Ovary (tissue), 3 donors: ENCODE measurements at regions not wholly inside any gene's neighbourhood (a gene's known extent, or its start where the extent isn't known, plus 50 kb on each side); places are given as distances from the start of the nearest gene placed in this dataset.

ENCODE experiments used
- EP300 ChIP-seq: sonication (generic); formaldehyde crosslinking; IDR thresholded peaks from one replicate; pipeline ENCODE4 v1.6.1; 2017; ENCODE audit warnings: antibody characterized with exemption
- TF ChIP-seq, protein P1 (sequence below), 3 donors: fragments of 450-650 bp in 2 of 3; fragments of 200-600 bp in 1 of 3; IDR thresholded peaks; one replicate each; pipeline versions ENCODE4 v1.5.1 to v1.8.0; 2016 to 2022; ENCODE audit warnings: antibody characterized with exemption in 3 of 3, mild to moderate bottlenecking in 1 of 3
- donor health status: DM: no; HTN: no; CAD: no.

GRCh38 chr3:167918008-167918596 lies 177.6 kb downstream of the GOLIM4 start:
- TF ChIP-seq, protein P1, sequence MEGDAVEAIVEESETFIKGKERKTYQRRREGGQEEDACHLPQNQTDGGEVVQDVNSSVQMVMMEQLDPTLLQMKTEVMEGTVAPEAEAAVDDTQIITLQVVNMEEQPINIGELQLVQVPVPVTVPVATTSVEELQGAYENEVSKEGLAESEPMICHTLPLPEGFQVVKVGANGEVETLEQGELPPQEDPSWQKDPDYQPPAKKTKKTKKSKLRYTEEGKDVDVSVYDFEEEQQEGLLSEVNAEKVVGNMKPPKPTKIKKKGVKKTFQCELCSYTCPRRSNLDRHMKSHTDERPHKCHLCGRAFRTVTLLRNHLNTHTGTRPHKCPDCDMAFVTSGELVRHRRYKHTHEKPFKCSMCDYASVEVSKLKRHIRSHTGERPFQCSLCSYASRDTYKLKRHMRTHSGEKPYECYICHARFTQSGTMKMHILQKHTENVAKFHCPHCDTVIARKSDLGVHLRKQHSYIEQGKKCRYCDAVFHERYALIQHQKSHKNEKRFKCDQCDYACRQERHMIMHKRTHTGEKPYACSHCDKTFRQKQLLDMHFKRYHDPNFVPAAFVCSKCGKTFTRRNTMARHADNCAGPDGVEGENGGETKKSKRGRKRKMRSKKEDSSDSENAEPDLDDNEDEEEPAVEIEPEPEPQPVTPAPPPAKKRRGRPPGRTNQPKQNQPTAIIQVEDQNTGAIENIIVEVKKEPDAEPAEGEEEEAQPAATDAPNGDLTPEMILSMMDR (IDR thresholded peaks at IDR 0.05), result no peak
- no peak for TF ChIP-seq EP300
